ENCODE measurements at regions not wholly inside any gene's neighbourhood (a gene's known extent, or its start where the extent isn't known, plus 50 kb on each side); places are given as distances from the start of the nearest gene placed in this dataset.

GRCh38 chr1:30048905-30049304, 674.5 kb downstream of the MATN1 start:
- no peak for DNase-seq (ENCODE audit: low spot score)

- no peak for DNase-seq (ENCODE audit: low spot score)
Observed at GRCh38 chr1:30047576-30047975, 675.8 kb downstream of the MATN1 start.

- no peak for DNase-seq (ENCODE audit: low spot score)
Observed at GRCh38 chr1:30046751-30047150, 676.6 kb downstream of the MATN1 start.

GRCh38 chr1:30045304-30046090, 677.9 kb downstream of the MATN1 start:
- DNase-seq (ENCODE audit: low spot score) = no peak

- DNase-seq (ENCODE audit: low spot score) = no peak
Observed at GRCh38 chr1:30044656-30045144, 678.7 kb downstream of the MATN1 start.

- no peak for DNase-seq (ENCODE audit: low spot score)
Observed at GRCh38 chr1:30043731-30044408, 679.5 kb downstream of the MATN1 start.

GRCh38 chr1:30043256-30043655, 680.1 kb downstream of the MATN1 start:
- DNase-seq (ENCODE audit: low spot score) = no peak

- no peak for DNase-seq (ENCODE audit: low spot score)
Observed at GRCh38 chr1:30042438-30043147, 680.8 kb downstream of the MATN1 start.

GRCh38 chr1:30041741-30042437, 681.5 kb downstream of the MATN1 start:
- no peak for DNase-seq (ENCODE audit: low spot score)

- no peak for DNase-seq (ENCODE audit: low spot score)
Observed at GRCh38 chr1:30040081-30041019, 683.0 kb downstream of the MATN1 start.

GRCh38 chr1:30039354-30040080, 683.9 kb downstream of the MATN1 start:
- DNase-seq (ENCODE audit: low spot score) = no peak

GRCh38 chr1:30038134-30039025, 685.0 kb downstream of the MATN1 start:
- no peak for DNase-seq (ENCODE audit: low spot score)

GRCh38 chr1:30037251-30038118, 685.9 kb downstream of the MATN1 start:
- DNase-seq (ENCODE audit: low spot score) = no peak

GRCh38 chr1:30036666-30037065, 686.7 kb downstream of the MATN1 start:
- DNase-seq (ENCODE audit: low spot score) = no peak

- no peak for DNase-seq (ENCODE audit: low spot score)
Observed at GRCh38 chr1:30036229-30036547, 687.2 kb downstream of the MATN1 start.

- DNase-seq (ENCODE audit: low spot score) = no peak
Observed at GRCh38 chr1:30035522-30036228, 687.7 kb downstream of the MATN1 start.

GRCh38 chr1:30034627-30035521, 688.5 kb downstream of the MATN1 start:
- DNase-seq (ENCODE audit: low spot score) = no peak

Measured in AG08395 (cell line).